ENCODE measurements at regions not wholly inside any gene's neighbourhood (a gene's known extent, or its start where the extent isn't known, plus 50 kb on each side); places are given as distances from the start of the nearest gene placed in this dataset.

DNA sequence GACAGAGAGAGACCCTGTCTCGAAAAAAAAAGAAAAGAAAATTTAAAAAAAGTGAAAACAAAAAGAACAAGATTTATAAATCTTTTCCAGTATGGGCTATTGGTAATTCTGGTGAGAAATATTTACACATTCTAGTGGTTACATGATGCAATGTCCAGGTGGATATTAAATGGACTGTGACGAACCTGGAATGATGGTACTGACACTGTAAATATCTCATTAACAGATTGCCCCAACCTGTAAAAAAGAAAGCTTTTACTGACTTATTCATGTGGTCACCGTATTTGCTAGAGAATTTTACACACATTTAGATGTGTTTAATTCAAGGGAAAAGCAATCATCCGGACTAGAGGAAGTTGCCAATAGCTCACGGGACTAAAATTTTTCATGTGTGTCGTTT is 162.1 kb upstream of the LRIG1 start (continued):
- TF ChIP-seq, protein P1, sequence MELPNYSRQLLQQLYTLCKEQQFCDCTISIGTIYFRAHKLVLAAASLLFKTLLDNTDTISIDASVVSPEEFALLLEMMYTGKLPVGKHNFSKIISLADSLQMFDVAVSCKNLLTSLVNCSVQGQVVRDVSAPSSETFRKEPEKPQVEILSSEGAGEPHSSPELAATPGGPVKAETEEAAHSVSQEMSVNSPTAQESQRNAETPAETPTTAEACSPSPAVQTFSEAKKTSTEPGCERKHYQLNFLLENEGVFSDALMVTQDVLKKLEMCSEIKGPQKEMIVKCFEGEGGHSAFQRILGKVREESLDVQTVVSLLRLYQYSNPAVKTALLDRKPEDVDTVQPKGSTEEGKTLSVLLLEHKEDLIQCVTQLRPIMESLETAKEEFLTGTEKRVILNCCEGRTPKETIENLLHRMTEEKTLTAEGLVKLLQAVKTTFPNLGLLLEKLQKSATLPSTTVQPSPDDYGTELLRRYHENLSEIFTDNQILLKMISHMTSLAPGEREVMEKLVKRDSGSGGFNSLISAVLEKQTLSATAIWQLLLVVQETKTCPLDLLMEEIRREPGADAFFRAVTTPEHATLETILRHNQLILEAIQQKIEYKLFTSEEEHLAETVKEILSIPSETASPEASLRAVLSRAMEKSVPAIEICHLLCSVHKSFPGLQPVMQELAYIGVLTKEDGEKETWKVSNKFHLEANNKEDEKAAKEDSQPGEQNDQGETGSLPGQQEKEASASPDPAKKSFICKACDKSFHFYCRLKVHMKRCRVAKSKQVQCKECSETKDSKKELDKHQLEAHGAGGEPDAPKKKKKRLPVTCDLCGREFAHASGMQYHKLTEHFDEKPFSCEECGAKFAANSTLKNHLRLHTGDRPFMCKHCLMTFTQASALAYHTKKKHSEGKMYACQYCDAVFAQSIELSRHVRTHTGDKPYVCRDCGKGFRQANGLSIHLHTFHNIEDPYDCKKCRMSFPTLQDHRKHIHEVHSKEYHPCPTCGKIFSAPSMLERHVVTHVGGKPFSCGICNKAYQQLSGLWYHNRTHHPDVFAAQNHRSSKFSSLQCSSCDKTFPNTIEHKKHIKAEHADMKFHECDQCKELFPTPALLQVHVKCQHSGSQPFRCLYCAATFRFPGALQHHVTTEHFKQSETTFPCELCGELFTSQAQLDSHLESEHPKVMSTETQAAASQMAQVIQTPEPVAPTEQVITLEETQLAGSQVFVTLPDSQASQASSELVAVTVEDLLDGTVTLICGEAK (IDR thresholded peaks at IDR 0.05; ENCODE audit: borderline replicate concordance), result no peak
- TF ChIP-seq SIN3A (IDR thresholded peaks at IDR 0.05; ENCODE audit: low read depth, low read length) (no peak), ZNF217 (IDR thresholded peaks at IDR 0.05) (no peak), JUNB (IDR thresholded peaks at IDR 0.05) (no peak), YY1 (IDR thresholded peaks at IDR 0.05; ENCODE audit: low read depth, low read length) (no peak), NFIC (IDR thresholded peaks at IDR 0.05; ENCODE audit: low read depth, low read length) (no peak), NBN (IDR thresholded peaks at IDR 0.05) (no peak), TCF12 (IDR thresholded peaks at IDR 0.05; ENCODE audit: low read depth, low read length) (no peak)
- TF ChIP-seq, protein P2, sequence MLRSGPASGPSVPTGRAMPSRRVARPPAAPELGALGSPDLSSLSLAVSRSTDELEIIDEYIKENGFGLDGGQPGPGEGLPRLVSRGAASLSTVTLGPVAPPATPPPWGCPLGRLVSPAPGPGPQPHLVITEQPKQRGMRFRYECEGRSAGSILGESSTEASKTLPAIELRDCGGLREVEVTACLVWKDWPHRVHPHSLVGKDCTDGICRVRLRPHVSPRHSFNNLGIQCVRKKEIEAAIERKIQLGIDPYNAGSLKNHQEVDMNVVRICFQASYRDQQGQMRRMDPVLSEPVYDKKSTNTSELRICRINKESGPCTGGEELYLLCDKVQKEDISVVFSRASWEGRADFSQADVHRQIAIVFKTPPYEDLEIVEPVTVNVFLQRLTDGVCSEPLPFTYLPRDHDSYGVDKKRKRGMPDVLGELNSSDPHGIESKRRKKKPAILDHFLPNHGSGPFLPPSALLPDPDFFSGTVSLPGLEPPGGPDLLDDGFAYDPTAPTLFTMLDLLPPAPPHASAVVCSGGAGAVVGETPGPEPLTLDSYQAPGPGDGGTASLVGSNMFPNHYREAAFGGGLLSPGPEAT (IDR thresholded peaks at IDR 0.05; ENCODE audit: low read depth), result no peak

All from GM12878 (cell line).